Common myeloid progenitor, CD34-positive (primary cell): ENCODE measurements at regions not wholly inside any gene's neighbourhood (a gene's known extent, or its start where the extent isn't known, plus 50 kb on each side); places are given as distances from the start of the nearest gene placed in this dataset.

Experiments used
- CTCF ChIA-PET: fragments of 350-600 bp; sonication (Branson Sonifier 250); formaldehyde crosslinking; loops from one replicate; lab custom pipeline; 2021; ENCODE audit warnings: antibody characterized with exemption; lab: Charles Lee
- POLR2A ChIA-PET: fragments of 350-600 bp; sonication (Branson Sonifier 250); formaldehyde crosslinking; loops from one replicate; lab custom pipeline; 2021; ENCODE audit warnings: antibody characterized with exemption; lab: Charles Lee
- DNase-seq, 3 donors: peaks; one replicate each; pipeline versions ENCODE4 v3.0.0 to v3.0.0-alpha.2; 2013
- H3K27ac ChIP-seq, 2 experiments: 1 replicate in 1 of 2; 2 replicates in 1 of 2; pipeline ENCODE4 v1.7.0; 2013; ENCODE audit warnings: inconsistent platforms in 2 of 2, low read length in 2 of 2, mild to moderate bottlenecking in 2 of 2, low read depth in 1 of 2, moderate library complexity in 1 of 2; ENCODE audit not compliant: severe bottlenecking in 2 of 2, insufficient read depth in 1 of 2, poor library complexity in 1 of 2
- H3K27me3 ChIP-seq, 5 experiments: replicated peaks in 2 of 5; 1 replicate in 3 of 5; 2 replicates in 2 of 5; pipeline versions ENCODE4 v1.6.1 to v1.7.0; 2013; ENCODE audit warnings: low read length in 4 of 5, mild to moderate bottlenecking in 2 of 5, moderate library complexity in 2 of 5, inconsistent platforms in 1 of 5; ENCODE audit not compliant: insufficient read depth in 5 of 5, control insufficient read depth in 4 of 5
- H3K36me3 ChIP-seq, 4 experiments: 1 replicate in 2 of 4; 2 replicates in 2 of 4; pipeline versions ENCODE4 v1.6.1 to v1.7.0; 2013; ENCODE audit warnings: low read length in 3 of 4, control low read depth in 1 of 4, mild to moderate bottlenecking in 1 of 4; ENCODE audit not compliant: control insufficient read depth in 4 of 4, insufficient read depth in 4 of 4
- H3K4me1 ChIP-seq, 4 experiments: 1 replicate in 3 of 4; 2 replicates in 1 of 4; pipeline versions ENCODE4 v1.6.1 to v1.7.1; 2013; ENCODE audit warnings: low read length in 3 of 4, mild to moderate bottlenecking in 3 of 4, control low read depth in 1 of 4, inconsistent platforms in 1 of 4, moderate library complexity in 1 of 4; ENCODE audit not compliant: control insufficient read depth in 4 of 4, insufficient read depth in 4 of 4; ENCODE audit errors: control extremely low read depth in 1 of 4
- H3K4me3 ChIP-seq, 7 experiments: 1 replicate in 4 of 7; 2 replicates in 3 of 7; pipeline versions ENCODE4 v1.5.1 to v1.7.0; 2013; ENCODE audit warnings: mild to moderate bottlenecking in 7 of 7, low read length in 6 of 7, moderate library complexity in 6 of 7, inconsistent platforms in 2 of 7, low read depth in 2 of 7, control low read depth in 1 of 7; ENCODE audit not compliant: insufficient read depth in 4 of 7, control insufficient read depth in 1 of 7; ENCODE audit errors: extremely low read depth in 1 of 7
- H3K9me3 ChIP-seq, 5 experiments: 1 replicate in 4 of 5; 2 replicates in 1 of 5; pipeline versions ENCODE4 v1.6.1 to v1.7.1; 2013; ENCODE audit warnings: low read length in 4 of 5, mild to moderate bottlenecking in 2 of 5, inconsistent platforms in 1 of 5, low read depth in 1 of 5, moderate library complexity in 1 of 5; ENCODE audit not compliant: control insufficient read depth in 4 of 5, insufficient read depth in 2 of 5; ENCODE audit errors: control extremely low read depth in 1 of 5
- WGBS: methylation state at CpG from one replicate; pipeline ENCODE4 v1.1.5; 2013; ENCODE audit not compliant: insufficient coverage; 5-methylcytosine and 5-hydroxymethylcytosine counted together

- ChIA-PET CTCF (interaction anchor here (1.4 kb wide), 1 partner anchor 18 kb away, joined by 3 read pairs; no protein-coding TSS in a partner anchor), POLR2A (no interaction called here)
- 4% methylated on average over 9 of the region's 18 CpGs for WGBS
- DNase-seq, result no peak
- Histone ChIP-seq H3K27ac (no peak overlapping the region), H3K9me3 (no peaks in the 10 kb centered on the region), H3K36me3 (no peaks in the 10 kb centered on the region), H3K27me3 (peaks cover 0 to 98% (median 32%) of the 10 kb centered on the region in 5 experiments), H3K4me1 (no peaks in the 10 kb centered on the region), H3K4me3 (no peak overlapping the region)
Measured at GRCh38 chr11:116500947-116501602, 271.7 kb downstream of the BUD13 start.

DNA sequence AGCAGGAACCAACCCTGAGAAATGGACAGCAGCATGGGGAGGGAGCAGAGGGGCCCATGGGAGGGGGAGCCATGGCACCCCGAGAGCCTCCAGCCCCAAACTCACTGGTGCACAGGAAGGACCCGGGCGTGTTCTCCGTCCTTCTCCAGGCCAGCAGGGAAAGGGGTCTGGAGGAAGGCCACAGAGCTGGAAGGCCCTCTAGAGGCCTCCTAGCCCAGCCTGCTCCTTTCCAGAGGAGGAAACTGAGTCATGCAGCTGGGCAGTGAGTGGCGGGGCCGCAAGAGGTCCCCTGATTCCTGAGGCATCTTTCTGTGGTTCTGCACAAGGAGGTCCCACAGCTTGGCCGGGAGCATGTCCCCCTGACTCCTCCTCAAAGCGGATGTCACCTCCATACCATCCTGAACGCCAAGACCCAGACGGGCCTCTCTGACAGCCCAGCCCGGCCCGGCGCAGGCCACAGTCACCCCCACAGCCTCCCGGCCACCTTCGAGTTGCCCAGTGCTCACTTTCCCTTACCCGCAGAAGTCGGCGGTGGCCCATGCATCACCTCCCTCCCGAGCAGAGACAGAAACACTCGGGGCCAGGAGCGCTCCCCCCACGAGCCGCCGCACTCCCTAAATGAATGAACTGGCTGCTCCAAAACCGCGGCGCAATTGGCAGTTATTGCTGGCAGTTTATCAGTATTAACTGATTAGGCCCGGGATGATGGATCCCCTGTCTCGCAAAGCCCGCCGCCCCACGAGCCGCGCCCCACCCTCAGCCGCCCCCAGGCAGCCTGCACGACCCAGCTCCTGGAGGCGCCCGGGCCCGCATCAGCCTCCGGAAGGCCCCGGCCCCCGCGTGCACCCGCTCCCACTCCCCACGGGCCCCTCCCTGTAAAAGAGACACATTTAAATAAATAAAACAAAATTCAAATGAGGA, 272.5 kb downstream of the BUD13 start:
- Histone ChIP-seq H3K27me3 (peaks cover 0 to 93% (median 27%) of the 10 kb centered on the region in 5 experiments), H3K27ac (no peak overlapping the region), H3K9me3 (no peaks in the 10 kb centered on the region), H3K4me1 (no peaks in the 10 kb centered on the region), H3K4me3 (no peak overlapping the region), H3K36me3 (no peaks in the 10 kb centered on the region)
- POLR2A ChIA-PET, result no interaction called here
- 17% methylated on average over 33 of the region's 45 CpGs for WGBS
- CTCF ChIA-PET, result interaction anchor here (1.1 to 1.8 kb wide), 7 partner anchors 9 to 194 kb away, joined by 3 to 6 read pairs (median 4); no protein-coding TSS in a partner anchor
- no peak for DNase-seq

DNA sequence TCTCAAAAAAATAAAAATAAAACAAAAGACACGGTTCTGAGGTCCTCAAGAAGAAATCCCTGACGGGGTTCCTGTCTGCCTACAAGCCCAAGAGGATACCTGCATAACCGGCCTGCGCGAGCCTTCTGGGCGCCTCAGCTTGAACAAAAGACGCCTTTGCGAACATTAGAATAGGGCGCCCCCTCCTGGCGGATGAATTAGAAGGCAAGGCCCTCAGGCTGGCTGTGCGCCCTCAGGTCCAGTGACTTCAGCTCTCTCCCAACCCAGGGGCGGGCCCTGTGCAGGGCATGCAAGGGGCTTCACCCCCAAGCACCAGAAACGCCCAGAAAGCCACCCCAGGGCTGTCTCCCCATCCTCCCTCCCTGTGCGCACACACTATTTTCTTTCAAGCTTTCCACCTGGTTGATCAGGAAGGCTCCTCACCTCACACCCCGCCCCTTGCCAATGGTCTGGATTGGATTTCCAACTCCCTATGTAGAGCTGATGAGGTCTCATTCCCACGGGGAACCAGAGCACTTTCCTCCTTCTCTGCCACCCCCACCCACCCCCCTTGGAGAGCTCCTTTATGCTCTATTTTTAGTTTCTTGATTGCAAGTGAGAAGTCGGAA, 273.3 kb downstream of the BUD13 start:
- CTCF ChIA-PET, result interaction anchor here (1.1 to 1.8 kb wide), 7 partner anchors 8 to 195 kb away, joined by 3 to 6 read pairs (median 4); no protein-coding TSS in a partner anchor

GRCh38 chr11:116498161-116498560, 274.6 kb downstream of the BUD13 start:
- Histone ChIP-seq H3K4me1 (no peaks in the 10 kb centered on the region), H3K4me3 (no peak overlapping the region), H3K36me3 (no peaks in the 10 kb centered on the region), H3K27me3 (peaks cover 0 to 72% (median 27%) of the 10 kb centered on the region in 5 experiments), H3K27ac (no peak overlapping the region), H3K9me3 (no peaks in the 10 kb centered on the region)
- no peak for DNase-seq
- ChIA-PET CTCF (interaction anchor here (1.1 to 1.8 kb wide), 2 partner anchors 11 to 41 kb away, joined by 4 to 6 read pairs; no protein-coding TSS in a partner anchor), POLR2A (no interaction called here)
- 95% methylated on average over 5 of the region's 6 CpGs for WGBS

More for the DNA sequence above, 273.3 kb downstream of the BUD13 start:
- WGBS, result 18% methylated on average over 15 of the region's 17 CpGs
- Histone ChIP-seq H3K4me3 (no peak overlapping the region), H3K36me3 (no peaks in the 10 kb centered on the region), H3K9me3 (no peaks in the 10 kb centered on the region), H3K27me3 (peaks cover 0 to 85% (median 27%) of the 10 kb centered on the region in 5 experiments), H3K4me1 (no peaks in the 10 kb centered on the region), H3K27ac (no peak overlapping the region)
- DNase-seq, result peak; percentile 56 to 76 (median 70)
- POLR2A ChIA-PET, result no interaction called here

- Histone ChIP-seq H3K27me3 (peaks cover 0 to 43% (median 11%) of the 10 kb centered on the region in 5 experiments), H3K4me3 (no peak overlapping the region), H3K4me1 (no peaks in the 10 kb centered on the region), H3K9me3 (no peaks in the 10 kb centered on the region), H3K36me3 (no peaks in the 10 kb centered on the region), H3K27ac (no peak overlapping the region)
- CTCF ChIA-PET, result interaction anchor here (1.3 kb wide), 2 partner anchors 21 to 199 kb away, joined by 3 read pairs; no protein-coding TSS in a partner anchor
- DNase-seq, result no peak
- 100% methylated on average over 3 of the region's 3 CpGs for WGBS
- POLR2A ChIA-PET, result no interaction called here
Measured at GRCh38 chr11:116492600-116492999, 280.2 kb downstream of the BUD13 start.

- H3K4me3 ChIP-seq, result no peak overlapping the region
- H3K27ac ChIP-seq, result no peak overlapping the region
- H3K36me3 ChIP-seq, result no peaks in the 10 kb centered on the region
- no peak for DNase-seq
- WGBS, result 70% methylated on average over 8 of the region's 11 CpGs
- ChIA-PET POLR2A (no interaction called here), CTCF (interaction anchor here (1.4 kb wide), 1 partner anchor 176 kb away, joined by 3 read pairs; no protein-coding TSS in a partner anchor)
- no peaks in the 10 kb centered on the region for H3K4me1 ChIP-seq
- peaks cover 0 to 49% (median 6%) of the 10 kb centered on the region in 5 experiments for H3K27me3 ChIP-seq
- peaks cover 0 to 2% (median 0%) of the 10 kb centered on the region in 5 experiments for H3K9me3 ChIP-seq
Measured at GRCh38 chr11:116488836-116489389, 283.9 kb downstream of the BUD13 start.
